Right lobe of liver (tissue), 6 donors: ENCODE measurements at regions not wholly inside any gene's neighbourhood (a gene's known extent, or its start where the extent isn't known, plus 50 kb on each side); places are given as distances from the start of the nearest gene placed in this dataset.

Source experiments
- ATAC-seq, 4 donors: fragments of 200-7000 bp; cut with Tn5 transposase; one replicate each; pipeline ENCODE4 v1.9.1; 2020; ENCODE audit warnings: mild to moderate bottlenecking in 4 of 4, moderate library complexity in 4 of 4
- DNase-seq, 3 donors: peaks; one replicate each; pipeline ENCODE4 v3.0.0-alpha.2; 2020
- H3K27ac ChIP-seq, 3 donors: fragments of 200-600 bp; one replicate each; pipeline ENCODE4 v1.8.0; 2022
- H3K27me3 ChIP-seq, 2 donors: fragments of 200-600 bp; one replicate each; pipeline ENCODE4 v1.8.0; 2022
- H3K36me3 ChIP-seq, 4 donors: fragments of 200-600 bp; sonication (generic) in 1 of 4; one replicate each; pipeline versions ENCODE4 v1.5.1 to v1.8.0; 2017 to 2022; ENCODE audit warnings: control low read depth in 1 of 4
- H3K4me1 ChIP-seq, 4 donors: fragments of 200-600 bp; sonication (generic) in 1 of 4; one replicate each; pipeline versions ENCODE4 v1.5.1 to v1.8.0; 2017 to 2022; ENCODE audit warnings: control low read depth in 1 of 4
- H3K4me3 ChIP-seq, 3 donors: fragments of 200-600 bp; one replicate each; pipeline ENCODE4 v1.8.0; 2022
- H3K9me3 ChIP-seq, 4 donors: fragments of 200-600 bp; sonication (generic) in 1 of 4; one replicate each; pipeline versions ENCODE4 v1.5.1 to v1.8.0; 2017 to 2022; ENCODE audit warnings: control low read depth in 1 of 4
- CTCF ChIP-seq, 4 donors: fragments of 200-600 bp in 3 of 4; fragments of 450-650 bp in 1 of 4; IDR thresholded peaks; one replicate each; pipeline versions ENCODE4 v1.5.1 to v1.8.0; 2016 to 2022; ENCODE audit warnings: antibody characterized with exemption in 4 of 4, mild to moderate bottlenecking in 2 of 4
- POLR2A ChIP-seq: fragments of 450-650 bp; IDR thresholded peaks from one replicate; pipeline ENCODE4 v1.6.1; 2017; ENCODE audit warnings: antibody characterized with exemption, mild to moderate bottlenecking
- WGBS: methylation state at CpG from one replicate; pipeline ENCODE4 v1.1.6; 2018; ENCODE audit warnings: low coverage, low lambda C conversion rate; ENCODE audit not compliant: insufficient coverage; ENCODE audit errors: missing lambda C conversion rate; 5-methylcytosine and 5-hydroxymethylcytosine counted together
- intact Hi-C, 2 donors: fragments of 100-400 bp; cut with DNase I; formaldehyde crosslinking; loops; one replicate each; pipeline versions ENCODE4 v1.11.2 to v1.14.1; 2022
- donor health status: DM: no; HTN: yes; CAD: no.
- donor health status: DM: no; HTN: no; CAD: no.
- donor health status: DM: no; HTN: no; CAD: no.
- donor health status: DM: no; HTN: yes; CAD: no.
- donor health status: DM: no; HTN: yes; CAD: no.

- ATAC-seq (no peak), DNase-seq (no peak)
- intact Hi-C loops = no loop called here
- H3K4me1 ChIP-seq = no peaks in the 10 kb centered on the region
- H3K27ac ChIP-seq = no peak overlapping the region
- WGBS = 33% methylated on average over 3 of the region's 3 CpGs
- TF ChIP-seq POLR2A (no peak), CTCF (IDR thresholded peaks at IDR 0.05) (no peak)
- no peaks in the 10 kb centered on the region for H3K27me3 ChIP-seq
- H3K9me3 ChIP-seq = no peaks in the 10 kb centered on the region
- H3K36me3 ChIP-seq = no peaks in the 10 kb centered on the region
- no peak overlapping the region for H3K4me3 ChIP-seq
Observed at GRCh38 chr3:82020282-82020681, 258.8 kb upstream of the GBE1 start.

- TF ChIP-seq POLR2A (no peak), CTCF (IDR thresholded peaks at IDR 0.05) (no peak)
- Histone ChIP-seq H3K27me3 (no peaks in the 10 kb centered on the region), H3K4me3 (no peak overlapping the region), H3K27ac (no peak overlapping the region), H3K9me3 (no peaks in the 10 kb centered on the region), H3K4me1 (no peaks in the 10 kb centered on the region), H3K36me3 (no peaks in the 10 kb centered on the region)
- ATAC-seq = no peak
- DNase-seq = no peak
- intact Hi-C loops = no loop called here
- WGBS = 44% methylated on average over 1 of the region's 1 CpG
Observed at GRCh38 chr3:82015241-82015640, 253.8 kb upstream of the GBE1 start.

- H3K4me3 ChIP-seq = no peak overlapping the region
- ATAC-seq (no peak), DNase-seq (no peak)
- H3K4me1 ChIP-seq = no peaks in the 10 kb centered on the region
- intact Hi-C loops = no loop called here
- H3K27me3 ChIP-seq = no peaks in the 10 kb centered on the region
- H3K36me3 ChIP-seq = no peaks in the 10 kb centered on the region
- TF ChIP-seq CTCF (IDR thresholded peaks at IDR 0.05) = peak in 3 of 4 donors; percentile 18 to 29 (median 25)
- no peak for TF ChIP-seq POLR2A
- H3K9me3 ChIP-seq = no peaks in the 10 kb centered on the region
- no peak overlapping the region for H3K27ac ChIP-seq
Observed at GRCh38 chr3:82012775-82013174, 251.3 kb upstream of the GBE1 start.

- WGBS = 51% methylated on average over 2 of the region's 2 CpGs
- H3K27me3 ChIP-seq = no peaks in the 10 kb centered on the region
- ATAC-seq (no peak), DNase-seq (no peak)
- no peak overlapping the region for H3K4me3 ChIP-seq
- no peaks in the 10 kb centered on the region for H3K36me3 ChIP-seq
- intact Hi-C loops = no loop called here
- no peak overlapping the region for H3K27ac ChIP-seq
- TF ChIP-seq POLR2A (no peak), CTCF (IDR thresholded peaks at IDR 0.05) (no peak)
- no peaks in the 10 kb centered on the region for H3K4me1 ChIP-seq
- H3K9me3 ChIP-seq = no peaks in the 10 kb centered on the region
Observed at GRCh38 chr3:82011336-82011735, 249.9 kb upstream of the GBE1 start.

- ATAC-seq = no peak
- DNase-seq = no peak
- Histone ChIP-seq H3K27me3 (no peaks in the 10 kb centered on the region), H3K4me3 (no peak overlapping the region), H3K4me1 (no peaks in the 10 kb centered on the region), H3K27ac (no peak overlapping the region), H3K36me3 (no peaks in the 10 kb centered on the region), H3K9me3 (no peaks in the 10 kb centered on the region)
- no peak for TF ChIP-seq POLR2A
- TF ChIP-seq CTCF (IDR thresholded peaks at IDR 0.05) = no peak
- WGBS = 60% methylated on average over 3 of the region's 3 CpGs
- intact Hi-C loops = no loop called here
Observed at GRCh38 chr3:82005266-82005665, 243.8 kb upstream of the GBE1 start.
